Vagina (tissue), 2 donors: ENCODE measurements at regions not wholly inside any gene's neighbourhood (a gene's known extent, or its start where the extent isn't known, plus 50 kb on each side); places are given as distances from the start of the nearest gene placed in this dataset.

Experiments
- DNase-seq, 2 donors: peaks; one replicate each; pipeline ENCODE4 v3.0.0-alpha.2; 2017; ENCODE audit errors: extremely low spot score in 2 of 2
- H3K27ac ChIP-seq: fragments of 200-600 bp; sonication (generic); one replicate; pipeline ENCODE4 v1.5.1; 2019
- H3K27me3 ChIP-seq: fragments of 200-600 bp; sonication (generic); one replicate; pipeline ENCODE4 v1.5.1; 2019
- H3K36me3 ChIP-seq, 2 donors: fragments of 200-600 bp; sonication (generic); one replicate each; pipeline ENCODE4 v1.5.1; 2017 to 2019
- H3K4me1 ChIP-seq: fragments of 200-600 bp; sonication (generic); one replicate; pipeline ENCODE4 v1.5.1; 2019
- H3K4me3 ChIP-seq, 2 donors: fragments of 200-600 bp; sonication (generic); 1 replicate in 1 of 2; 2 replicates in 1 of 2; pipeline ENCODE4 v1.5.1; 2016 to 2019
- H3K9me3 ChIP-seq: fragments of 200-600 bp; sonication (generic); one replicate; pipeline ENCODE4 v1.5.1; 2019
- POLR2A ChIP-seq, 2 donors: fragments of 450-650 bp; IDR thresholded peaks; one replicate each; pipeline ENCODE4 v1.6.1; 2017; ENCODE audit warnings: antibody characterized with exemption in 2 of 2, mild to moderate bottlenecking in 2 of 2, moderate library complexity in 2 of 2
- POLR2AphosphoS5 ChIP-seq, 2 donors: sonication (generic); formaldehyde crosslinking; IDR thresholded peaks; one replicate each; pipeline ENCODE4 v1.9.0; 2017; ENCODE audit warnings: antibody characterized with exemption in 2 of 2, mild to moderate bottlenecking in 2 of 2, low read depth in 1 of 2; ENCODE audit not compliant: insufficient read depth in 1 of 2
- intact Hi-C: fragments of 100-400 bp; cut with DNase I; formaldehyde crosslinking; loops from one replicate; pipeline ENCODE4 v1.15.1; 2023
- TF ChIP-seq, protein P1 (sequence below), 3 experiments: fragments of 450-650 bp in 2 of 3; fragments of 200-600 bp in 1 of 3; sonication (generic) in 1 of 3; IDR thresholded peaks; one replicate each; pipeline ENCODE4 v1.5.1; 2017 to 2019; ENCODE audit warnings: antibody characterized with exemption in 3 of 3, mild to moderate bottlenecking in 2 of 3, moderate library complexity in 2 of 3

GRCh38 chr10:36333446-36333845, 691.4 kb upstream of the FZD8 start:
- no peak overlapping the region for H3K4me3 ChIP-seq
- intact Hi-C loops: no loop called here

GRCh38 chr10:36332926-36333325, 690.8 kb upstream of the FZD8 start:
- Histone ChIP-seq H3K36me3 (no peaks in the 10 kb centered on the region), H3K27ac (no peak overlapping the region), H3K4me3 (no peak overlapping the region), H3K4me1 (no peaks in the 10 kb centered on the region), H3K27me3 (no peaks in the 10 kb centered on the region), H3K9me3 (no peaks in the 10 kb centered on the region)
- intact Hi-C loops: no loop called here
- DNase-seq: no peak
- TF ChIP-seq, protein P1, sequence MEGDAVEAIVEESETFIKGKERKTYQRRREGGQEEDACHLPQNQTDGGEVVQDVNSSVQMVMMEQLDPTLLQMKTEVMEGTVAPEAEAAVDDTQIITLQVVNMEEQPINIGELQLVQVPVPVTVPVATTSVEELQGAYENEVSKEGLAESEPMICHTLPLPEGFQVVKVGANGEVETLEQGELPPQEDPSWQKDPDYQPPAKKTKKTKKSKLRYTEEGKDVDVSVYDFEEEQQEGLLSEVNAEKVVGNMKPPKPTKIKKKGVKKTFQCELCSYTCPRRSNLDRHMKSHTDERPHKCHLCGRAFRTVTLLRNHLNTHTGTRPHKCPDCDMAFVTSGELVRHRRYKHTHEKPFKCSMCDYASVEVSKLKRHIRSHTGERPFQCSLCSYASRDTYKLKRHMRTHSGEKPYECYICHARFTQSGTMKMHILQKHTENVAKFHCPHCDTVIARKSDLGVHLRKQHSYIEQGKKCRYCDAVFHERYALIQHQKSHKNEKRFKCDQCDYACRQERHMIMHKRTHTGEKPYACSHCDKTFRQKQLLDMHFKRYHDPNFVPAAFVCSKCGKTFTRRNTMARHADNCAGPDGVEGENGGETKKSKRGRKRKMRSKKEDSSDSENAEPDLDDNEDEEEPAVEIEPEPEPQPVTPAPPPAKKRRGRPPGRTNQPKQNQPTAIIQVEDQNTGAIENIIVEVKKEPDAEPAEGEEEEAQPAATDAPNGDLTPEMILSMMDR (IDR thresholded peaks at IDR 0.05): no peak
- TF ChIP-seq POLR2A (IDR thresholded peaks at IDR 0.05) (no peak), POLR2AphosphoS5 (IDR thresholded peaks at IDR 0.05; ENCODE audit: insufficient read depth in 1 of 2, low read depth in 1 of 2) (no peak)

More at GRCh38 chr10:36333446-36333845, 691.4 kb upstream of the FZD8 start:
- Histone ChIP-seq H3K36me3 (no peaks in the 10 kb centered on the region), H3K27ac (no peak overlapping the region), H3K4me1 (no peaks in the 10 kb centered on the region), H3K9me3 (no peaks in the 10 kb centered on the region), H3K27me3 (no peaks in the 10 kb centered on the region)
- no peak for DNase-seq
- TF ChIP-seq POLR2AphosphoS5 (IDR thresholded peaks at IDR 0.05; ENCODE audit: insufficient read depth in 1 of 2, low read depth in 1 of 2) (no peak), POLR2A (IDR thresholded peaks at IDR 0.05) (no peak)
- TF ChIP-seq, protein P1 (IDR thresholded peaks at IDR 0.05): no peak

DNA sequence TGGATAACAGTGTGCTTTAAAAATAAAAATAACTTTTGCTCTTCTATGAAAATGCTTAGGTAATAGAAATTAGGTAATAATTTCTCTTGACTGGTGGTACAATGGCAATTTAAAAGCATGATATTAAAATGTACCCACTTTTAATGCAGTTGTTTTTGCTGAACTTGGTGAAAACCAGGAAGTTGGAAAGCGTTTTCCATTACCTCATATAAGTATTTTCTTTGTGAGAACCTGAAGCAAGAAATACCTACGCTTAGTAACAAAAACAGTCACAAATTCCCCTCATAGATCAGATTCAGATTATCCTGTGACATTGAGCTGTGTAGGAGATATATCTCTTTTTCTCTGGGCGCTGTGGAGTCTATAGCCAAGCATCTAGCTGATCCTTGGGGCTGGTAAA, 689.0 kb upstream of the FZD8 start:
- DNase-seq: no peak
- no peaks in the 10 kb centered on the region for H3K27me3 ChIP-seq
- H3K4me1 ChIP-seq: no peaks in the 10 kb centered on the region
- H3K27ac ChIP-seq: no peak overlapping the region
- intact Hi-C loops: no loop called here
- H3K9me3 ChIP-seq: no peaks in the 10 kb centered on the region
- H3K36me3 ChIP-seq: no peaks in the 10 kb centered on the region
- no peak overlapping the region for H3K4me3 ChIP-seq
- TF ChIP-seq POLR2AphosphoS5 (IDR thresholded peaks at IDR 0.05; ENCODE audit: insufficient read depth in 1 of 2, low read depth in 1 of 2): no peak
- TF ChIP-seq POLR2A (IDR thresholded peaks at IDR 0.05): no peak
- TF ChIP-seq, protein P1 (IDR thresholded peaks at IDR 0.05): no peak

DNA sequence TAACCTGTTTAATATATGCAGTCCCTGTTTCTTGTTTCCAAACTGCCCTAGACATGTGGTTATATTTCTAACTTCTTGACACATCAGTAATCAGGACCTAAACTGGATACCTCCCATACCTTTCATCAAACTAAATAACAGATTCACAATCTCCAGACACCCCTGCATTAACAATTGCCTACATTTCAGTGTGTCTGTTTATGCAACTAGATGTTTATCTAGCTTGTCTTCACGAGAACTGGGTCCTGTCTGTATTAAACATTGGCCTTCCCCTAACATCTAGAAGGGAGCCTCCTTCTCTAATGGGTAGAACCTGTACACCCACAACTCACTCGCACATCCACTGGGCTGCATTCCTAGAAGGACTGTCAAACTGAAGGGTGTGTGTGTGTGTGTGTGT, 683.7 kb upstream of the FZD8 start:
- intact Hi-C loops: no loop called here
- Histone ChIP-seq H3K27me3 (no peaks in the 10 kb centered on the region), H3K4me3 (no peak overlapping the region), H3K27ac (no peak overlapping the region), H3K36me3 (no peaks in the 10 kb centered on the region), H3K4me1 (no peaks in the 10 kb centered on the region), H3K9me3 (no peaks in the 10 kb centered on the region)
- TF ChIP-seq POLR2AphosphoS5 (IDR thresholded peaks at IDR 0.05; ENCODE audit: insufficient read depth in 1 of 2, low read depth in 1 of 2): no peak
- DNase-seq: no peak

DNA sequence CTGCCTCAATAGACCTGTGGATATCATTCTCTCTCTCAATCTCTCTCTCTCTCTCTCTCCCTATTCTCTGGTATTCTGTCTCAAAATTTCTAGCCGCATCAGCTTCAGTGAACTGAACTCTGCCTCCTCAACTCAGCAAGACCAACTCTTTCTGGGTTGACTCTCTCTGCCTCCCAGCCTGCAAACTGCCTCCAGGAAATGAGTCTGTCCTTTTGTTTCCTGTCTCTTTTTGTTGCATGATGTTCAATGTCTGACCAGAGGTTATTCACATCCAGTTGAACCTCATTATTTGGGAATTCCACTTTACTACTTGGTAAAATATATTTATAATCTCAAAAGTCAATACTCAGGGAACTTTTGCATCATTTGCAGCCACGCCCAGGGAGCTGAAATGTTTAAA, 682.7 kb upstream of the FZD8 start:
- no peak for TF ChIP-seq POLR2A (IDR thresholded peaks at IDR 0.05)
- TF ChIP-seq, protein P1 (IDR thresholded peaks at IDR 0.05): no peak
- no peak overlapping the region for H3K4me3 ChIP-seq
- no peaks in the 10 kb centered on the region for H3K4me1 ChIP-seq
- no peaks in the 10 kb centered on the region for H3K9me3 ChIP-seq
- no peak overlapping the region for H3K27ac ChIP-seq
- DNase-seq: no peak
- no peaks in the 10 kb centered on the region for H3K27me3 ChIP-seq
- no peaks in the 10 kb centered on the region for H3K36me3 ChIP-seq
- intact Hi-C loops: no loop called here

DNA sequence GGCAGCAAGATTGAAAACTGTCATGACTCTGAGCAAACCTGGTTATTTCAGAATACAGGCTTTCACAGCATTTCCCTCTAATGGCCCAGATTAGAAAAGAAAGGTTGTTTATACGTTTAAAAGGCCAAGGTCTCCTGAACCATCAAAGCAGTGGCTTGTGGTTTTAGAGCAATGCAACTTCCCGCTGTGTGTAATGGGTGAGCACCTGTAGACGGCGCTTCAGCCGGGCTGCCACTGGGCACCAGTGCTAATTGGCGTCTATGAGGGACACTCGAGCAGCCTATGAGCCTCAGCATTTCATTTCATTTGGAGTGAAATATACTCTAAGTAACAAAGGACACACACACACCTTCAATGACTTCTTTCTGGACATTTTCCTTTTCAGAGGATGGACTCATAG, 671.0 kb upstream of the FZD8 start:
- Histone ChIP-seq H3K4me1 (no peaks in the 10 kb centered on the region), H3K27me3 (no peaks in the 10 kb centered on the region), H3K36me3 (no peaks in the 10 kb centered on the region), H3K4me3 (no peak overlapping the region), H3K9me3 (no peaks in the 10 kb centered on the region), H3K27ac (no peak overlapping the region)
- intact Hi-C loops: no loop called here
- TF ChIP-seq, protein P1 (IDR thresholded peaks at IDR 0.05): no peak
- TF ChIP-seq POLR2AphosphoS5 (IDR thresholded peaks at IDR 0.05; ENCODE audit: insufficient read depth in 1 of 2, low read depth in 1 of 2): no peak
- TF ChIP-seq POLR2A (IDR thresholded peaks at IDR 0.05): no peak
- DNase-seq: no peak
